GM19372 (cell line): ENCODE measurements at regions not wholly inside any gene's neighbourhood (a gene's known extent, or its start where the extent isn't known, plus 50 kb on each side); places are given as distances from the start of the nearest gene placed in this dataset.

Experiments
- ATAC-seq: cut with Tn5 transposase; IDR thresholded peaks from one replicate; pipeline ENCODE4 v1.9.1; 2021; ENCODE audit warnings: mild to moderate bottlenecking, low read depth, moderate library complexity; ENCODE audit not compliant: unreplicated experiment

GRCh38 chr13:25044071-25044470, 51.9 kb upstream of the PABPC3 start:
- ATAC-seq, result no peak
